ENCODE measurements at regions not wholly inside any gene's neighbourhood (a gene's known extent, or its start where the extent isn't known, plus 50 kb on each side); places are given as distances from the start of the nearest gene placed in this dataset.

GRCh38 chr5:74372051-74372450, 268.5 kb downstream of the ENC1 start:
- no peaks in the 10 kb centered on the region for H3K36me3 ChIP-seq (ENCODE audit: control insufficient read depth, insufficient read depth, low read length)
- POLR2A ChIA-PET, result no interaction called here
- H3K4me3 ChIP-seq (ENCODE audit: low read depth, low read length), result no peak overlapping the region
- CTCF ChIA-PET, result no interaction called here
- no peak for TF ChIP-seq CTCF (IDR thresholded peaks at IDR 0.05; ENCODE audit: insufficient read depth, low read depth, low read length)
- no peak for DNase-seq (ENCODE audit: low read depth)
- no peaks in the 10 kb centered on the region for H3K27me3 ChIP-seq (ENCODE audit: control insufficient read depth, insufficient read depth, low read length)

- ChIA-PET POLR2A (no interaction called here), CTCF (no interaction called here)
- Histone ChIP-seq H3K4me3 (ENCODE audit: low read depth, low read length) (no peak overlapping the region), H3K27me3 (ENCODE audit: control insufficient read depth, insufficient read depth, low read length) (no peaks in the 10 kb centered on the region), H3K36me3 (ENCODE audit: control insufficient read depth, insufficient read depth, low read length) (no peaks in the 10 kb centered on the region)
- no peak for TF ChIP-seq CTCF (IDR thresholded peaks at IDR 0.05; ENCODE audit: insufficient read depth, low read depth, low read length)
- DNase-seq (ENCODE audit: low read depth), result no peak
Measured at GRCh38 chr5:74371621-74372020, 268.9 kb downstream of the ENC1 start.

GRCh38 chr5:74370168-74370567, 270.4 kb downstream of the ENC1 start:
- POLR2A ChIA-PET, result no interaction called here
- H3K4me3 ChIP-seq (ENCODE audit: low read depth, low read length), result no peak overlapping the region
- no peaks in the 10 kb centered on the region for H3K27me3 ChIP-seq (ENCODE audit: control insufficient read depth, insufficient read depth, low read length)
- TF ChIP-seq CTCF (IDR thresholded peaks at IDR 0.05; ENCODE audit: insufficient read depth, low read depth, low read length), result no peak
- DNase-seq (ENCODE audit: low read depth), result no peak
- CTCF ChIA-PET, result interaction anchor here (1.5 kb wide), 1 partner anchor 9 kb away, joined by 6 read pairs; no protein-coding TSS in a partner anchor
- H3K36me3 ChIP-seq (ENCODE audit: control insufficient read depth, insufficient read depth, low read length), result no peaks in the 10 kb centered on the region

DNA sequence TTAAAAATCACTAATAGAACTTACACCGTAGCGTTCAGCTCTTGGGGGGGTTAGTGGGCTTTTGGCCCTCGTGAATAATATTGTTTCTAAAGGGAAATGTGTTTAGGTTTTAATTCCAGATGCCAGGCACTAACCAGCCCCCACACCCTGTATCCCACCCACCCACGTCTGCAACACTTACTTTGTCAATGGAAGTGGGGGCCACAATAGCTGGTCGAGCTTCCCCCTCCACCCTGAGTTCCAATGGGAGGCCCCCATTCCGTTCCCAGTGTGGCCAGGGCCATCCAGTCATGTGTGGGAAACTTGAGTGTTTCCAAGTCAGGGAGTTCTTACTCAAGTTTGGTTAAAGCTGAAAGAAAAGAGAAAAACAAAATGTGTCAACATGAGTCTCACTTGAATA, 271.4 kb downstream of the ENC1 start:
- TF ChIP-seq CTCF (IDR thresholded peaks at IDR 0.05; ENCODE audit: insufficient read depth, low read depth, low read length), result no peak
- Histone ChIP-seq H3K36me3 (ENCODE audit: control insufficient read depth, insufficient read depth, low read length) (no peaks in the 10 kb centered on the region), H3K4me3 (ENCODE audit: low read depth, low read length) (no peak overlapping the region), H3K27me3 (ENCODE audit: control insufficient read depth, insufficient read depth, low read length) (0 out of 2 replicates have a peak, but pooled peaks cover 3% of the 10 kb centered on the region)
- ChIA-PET CTCF (interaction anchor here (1.5 kb wide), 1 partner anchor 10 kb away, joined by 6 read pairs; no protein-coding TSS in a partner anchor), POLR2A (no interaction called here)
- no peak for DNase-seq (ENCODE audit: low read depth)

- DNase-seq (ENCODE audit: low read depth), result no peak
- Histone ChIP-seq H3K36me3 (ENCODE audit: control insufficient read depth, insufficient read depth, low read length) (no peaks in the 10 kb centered on the region), H3K27me3 (ENCODE audit: control insufficient read depth, insufficient read depth, low read length) (0 out of 2 replicates have a peak, but pooled peaks cover 3% of the 10 kb centered on the region), H3K4me3 (ENCODE audit: low read depth, low read length) (no peak overlapping the region)
- ChIA-PET CTCF (no interaction called here), POLR2A (no interaction called here)
- TF ChIP-seq CTCF (IDR thresholded peaks at IDR 0.05; ENCODE audit: insufficient read depth, low read depth, low read length), result no peak
Measured at GRCh38 chr5:74367934-74368333, 272.6 kb downstream of the ENC1 start.

Data from BJ (cell line).